ENCODE measurements at regions not wholly inside any gene's neighbourhood (a gene's known extent, or its start where the extent isn't known, plus 50 kb on each side); places are given as distances from the start of the nearest gene placed in this dataset.

- Histone ChIP-seq H3T11ph (ENCODE audit: low read length) (no peak overlapping the region), H2BK20ac (ENCODE audit: low read depth, low read length, poor library complexity, severe bottlenecking) (no peak overlapping the region), H3K4me1 (ENCODE audit: insufficient read depth, low read length) (no peaks in the 10 kb centered on the region; the same call in 1 of the 2 replicates), H3K14ac (ENCODE audit: insufficient read depth, low read length) (no peak overlapping the region; the same call in 1 of the 2 replicates), H2AFZ (ENCODE audit: low read length) (no peak overlapping the region), H3K79me1 (ENCODE audit: insufficient read depth, low read depth, low read length, poor library complexity, severe bottlenecking) (no peaks in the 10 kb centered on the region), H3K79me2 (ENCODE audit: insufficient read depth, low read length) (no peaks in the 10 kb centered on the region), H3K9ac (ENCODE audit: extremely low read depth, insufficient read length, low read length) (no peak overlapping the region), H3K27me3 (ENCODE audit: insufficient read depth, low read length) (no peaks in the 10 kb centered on the region; the same call in 1 of the 2 replicates), H3K27ac (ENCODE audit: insufficient read length, low read depth, low read length) (no peak overlapping the region), H4K8ac (replicated peaks; ENCODE audit: insufficient read length, low read depth, low read length) (no peak overlapping the region), H3K9me3 (ENCODE audit: control insufficient read depth, low read depth, low read length) (no peaks in the 10 kb centered on the region), H3K23me2 (ENCODE audit: insufficient read length, low read depth, low read length, poor library complexity, severe bottlenecking) (no peaks in the 10 kb centered on the region), H2BK5ac (ENCODE audit: insufficient read length, low read length) (no peak overlapping the region), H3K56ac (ENCODE audit: insufficient read length, low read depth, low read length) (no peak overlapping the region), H2AK5ac (ENCODE audit: insufficient read length, low read length) (no peak overlapping the region), H4K20me1 (ENCODE audit: control insufficient read depth, insufficient read depth, insufficient read length) (no peaks in the 10 kb centered on the region), H3K4me2 (ENCODE audit: insufficient read depth, insufficient read length, low read length) (no peak overlapping the region), H4K91ac (ENCODE audit: insufficient read length, low read depth, low read length) (no peak overlapping the region), H4K5ac (ENCODE audit: insufficient read length, low read depth, low read length) (no peak overlapping the region), H2BK12ac (ENCODE audit: insufficient read length, low read depth, low read length) (no peak overlapping the region), H3K4ac (ENCODE audit: low read depth, low read length) (no peak overlapping the region), H3K23ac (ENCODE audit: insufficient read length, low read depth, low read length) (no peak overlapping the region), H2BK120ac (ENCODE audit: low read depth, low read length, poor library complexity, severe bottlenecking) (no peak overlapping the region), H2BK15ac (ENCODE audit: low read depth, low read length) (no peak overlapping the region), H3K18ac (ENCODE audit: insufficient read length, low read depth, low read length) (no peak overlapping the region)
- peaks cover 11% of the 10 kb centered on the region for H3K27me3 Mint-ChIP-seq (ENCODE audit: low read depth)
- no peak for TF ChIP-seq CTCF (conservative IDR thresholded peaks at IDR 0.05)
- no peak overlapping the region for H3K27ac Mint-ChIP-seq
- no CpG with 5 or more reads among the region's 7 CpGs for WGBS (ENCODE audit: extremely low coverage, insufficient read length, low lambda C conversion rate)
- peaks cover 0 to 12% of the 10 kb centered on the region in 2 experiments; a peak in 2 of 5 replicates for H3K9me3 Mint-ChIP-seq
- H3K36me3 Mint-ChIP-seq (ENCODE audit: insufficient read depth in 1 of 3, low read depth in 3 of 3), result peaks cover 0 to 4% (median 0%) of the 10 kb centered on the region in 3 experiments; a peak in 1 of 7 replicates
- H3K4me3 Mint-ChIP-seq, result no peak overlapping the region
- DNase-seq, result no peak
- H3K4me1 Mint-ChIP-seq, result peaks cover 12 to 42% of the 10 kb centered on the region in 2 experiments
Observed at GRCh38 chr11:69957849-69958248, 120.3 kb upstream of the ANO1 start.
